H1 (cell line): ENCODE measurements at regions not wholly inside any gene's neighbourhood (a gene's known extent, or its start where the extent isn't known, plus 50 kb on each side); places are given as distances from the start of the nearest gene placed in this dataset.

ENCODE experiments used
- CTCF ChIA-PET: fragments of 300-600 bp; sonication (Branson Sonifier 250); formaldehyde crosslinking; loops from one replicate; lab custom pipeline; 2021; ENCODE audit not compliant: partially characterized antibody; lab: Charles Lee
- POLR2A ChIA-PET: fragments of 300-600 bp; sonication (Branson Sonifier 250); formaldehyde crosslinking; loops from one replicate; lab custom pipeline; 2021; ENCODE audit warnings: inconsistent platforms; ENCODE audit not compliant: partially characterized antibody; lab: Charles Lee
- DNase-seq, 2 experiments: peaks; one replicate each; pipeline versions ENCODE4 v3.0.0 to v3.0.0-alpha.2; 2010 to 2022; ENCODE audit warnings: low spot score in 2 of 2, low read depth in 1 of 2, mixed read lengths in 1 of 2
- FAIRE-seq: peaks from 2 replicates; lab custom pipeline; 2011; peaks lifted over from hg19 to GRCh38; lab: Jason Lieb, UNC
- H2AFZ ChIP-seq: 2 replicates; pipeline ENCODE4 v1.8.1; 2012; ENCODE audit warnings: low read length, inconsistent platforms
- H2AK5ac ChIP-seq: 2 replicates; pipeline ENCODE4 v1.6.1; 2013; ENCODE audit warnings: low read depth, low read length
- H2BK120ac ChIP-seq: replicated peaks from 2 replicates; pipeline ENCODE3; 2013; ENCODE audit warnings: low read depth, low read length, inconsistent platforms
- H2BK12ac ChIP-seq: 2 replicates; pipeline ENCODE4 v1.6.1; 2013; ENCODE audit warnings: low read depth, low read length
- H2BK15ac ChIP-seq: 2 replicates; pipeline ENCODE4 v1.6.1; 2013; ENCODE audit warnings: low read length
- H2BK20ac ChIP-seq: 2 replicates; pipeline ENCODE4 v1.6.1; 2013; ENCODE audit warnings: low read length
- H2BK5ac ChIP-seq: 2 replicates; pipeline ENCODE4 v1.6.1; 2013; ENCODE audit warnings: low read depth, low read length
- H3K14ac ChIP-seq: 2 replicates; pipeline ENCODE4 v1.6.1; 2013; ENCODE audit warnings: inconsistent platforms; ENCODE audit not compliant: insufficient read length
- H3K18ac ChIP-seq: 2 replicates; pipeline ENCODE4 v1.6.1; 2013; ENCODE audit warnings: low read length; ENCODE audit errors: extremely low read depth
- H3K23ac ChIP-seq: 2 replicates; pipeline ENCODE4 v1.6.1; 2013; ENCODE audit warnings: inconsistent platforms; ENCODE audit not compliant: insufficient read length
- H3K23me2 ChIP-seq: 2 replicates; pipeline ENCODE4 v1.6.1; 2013; ENCODE audit warnings: low read depth, low read length
- H3K27ac ChIP-seq: 2 replicates; pipeline ENCODE4 v1.6.1; 2011; ENCODE audit warnings: low read depth, low read length, inconsistent platforms
- H3K27me3 ChIP-seq, 4 experiments: replicated peaks in 1 of 4; 1 replicate in 1 of 4; 2 replicates in 3 of 4; pipeline versions ENCODE4 v1.6.1 to v1.8.1; 2011 to 2013; ENCODE audit warnings: low read length in 3 of 4, mild to moderate bottlenecking in 3 of 4, inconsistent platforms in 2 of 4, mixed read lengths in 2 of 4, moderate library complexity in 1 of 4; ENCODE audit not compliant: control insufficient read depth in 3 of 4, insufficient read depth in 3 of 4; ENCODE audit errors: extremely low read depth in 1 of 4
- H3K36me3 ChIP-seq, 4 experiments: 2 replicates each; pipeline versions ENCODE4 v1.6.1 to v1.8.1; 2011 to 2013; ENCODE audit warnings: mild to moderate bottlenecking in 4 of 4, low read length in 3 of 4, moderate library complexity in 2 of 4, control low read depth in 1 of 4, inconsistent platforms in 1 of 4; ENCODE audit not compliant: insufficient read depth in 4 of 4, control insufficient read depth in 2 of 4
- H3K4ac ChIP-seq: replicated peaks from 2 replicates; pipeline ENCODE3; 2013; ENCODE audit warnings: low read length, low read depth, mixed read lengths, inconsistent platforms; ENCODE audit not compliant: insufficient read length
- H3K4me1 ChIP-seq, 4 experiments: replicated peaks in 1 of 4; 1 replicate in 1 of 4; 2 replicates in 3 of 4; pipeline versions ENCODE4 v1.6.1 to v1.8.1; 2011 to 2013; ENCODE audit warnings: low read length in 3 of 4, inconsistent platforms in 2 of 4, mixed read lengths in 1 of 4; ENCODE audit not compliant: insufficient read depth in 4 of 4, control insufficient read depth in 3 of 4
- H3K4me2 ChIP-seq, 2 experiments: 2 replicates each; pipeline versions ENCODE4 v1.6.1 to v1.8.1; 2011 to 2013; ENCODE audit warnings: low read depth in 2 of 2, low read length in 2 of 2, control low read depth in 1 of 2, inconsistent platforms in 1 of 2, mild to moderate bottlenecking in 1 of 2; ENCODE audit not compliant: insufficient read depth in 1 of 2
- H3K4me3 ChIP-seq, 4 experiments: fragments of 200-600, 300-600 bp in 1 of 4; sonication (generic), shearing (Covaris generic), sonication (Bioruptor Twin) in 1 of 4; 2 replicates each; pipeline versions ENCODE4 v1.5.1 to v1.8.1; 2011 to 2016; ENCODE audit warnings: low read length in 4 of 4, low read depth in 3 of 4, control low read depth in 2 of 4, inconsistent platforms in 2 of 4, mild to moderate bottlenecking in 2 of 4, mixed read lengths in 1 of 4, moderate library complexity in 1 of 4; ENCODE audit not compliant: insufficient read depth in 2 of 4; ENCODE audit errors: extremely low read depth in 1 of 4
- H3K56ac ChIP-seq: replicated peaks from 2 replicates; pipeline ENCODE3; 2013; ENCODE audit warnings: low read depth, mild to moderate bottlenecking, mixed read lengths, low read length, inconsistent platforms; ENCODE audit not compliant: insufficient read length
- H3K79me1 ChIP-seq: 2 replicates; pipeline ENCODE4 v1.6.1; 2013; ENCODE audit warnings: low read depth, low read length, control low read depth
- H3K79me2 ChIP-seq, 2 experiments: 2 replicates each; pipeline versions ENCODE4 v1.6.1 to v1.8.1; 2012 to 2013; ENCODE audit warnings: low read length in 2 of 2, mild to moderate bottlenecking in 2 of 2, inconsistent platforms in 1 of 2; ENCODE audit not compliant: insufficient read depth in 2 of 2, control insufficient read depth in 1 of 2
- H3K9ac ChIP-seq, 4 experiments: replicated peaks in 1 of 4; 1 replicate in 1 of 4; 2 replicates in 3 of 4; pipeline versions ENCODE4 v1.6.1 to v1.8.1; 2011 to 2013; ENCODE audit warnings: low read depth in 3 of 4, low read length in 3 of 4, control low read depth in 2 of 4, mild to moderate bottlenecking in 2 of 4, moderate library complexity in 2 of 4, inconsistent platforms in 1 of 4; ENCODE audit errors: extremely low read depth in 1 of 4
- H3K9me3 ChIP-seq, 2 experiments: 2 replicates each; pipeline versions ENCODE4 v1.6.1 to v1.8.1; 2012 to 2013; ENCODE audit warnings: mild to moderate bottlenecking in 2 of 2, moderate library complexity in 2 of 2, control low read depth in 1 of 2, inconsistent platforms in 1 of 2, low read depth in 1 of 2, low read length in 1 of 2, mixed read lengths in 1 of 2; ENCODE audit not compliant: insufficient read depth in 2 of 2
- H4K20me1 ChIP-seq, 2 experiments: replicated peaks in 1 of 2; 2 replicates each; pipeline versions ENCODE3 to v1.8.1; 2011 to 2013; ENCODE audit warnings: inconsistent platforms in 2 of 2, low read length in 2 of 2, mild to moderate bottlenecking in 1 of 2; ENCODE audit not compliant: insufficient read depth in 2 of 2, control insufficient read depth in 1 of 2
- H4K5ac ChIP-seq: 2 replicates; pipeline ENCODE4 v1.6.1; 2013; ENCODE audit warnings: low read length, low read depth, mixed read lengths, inconsistent platforms; ENCODE audit not compliant: insufficient read length
- H4K8ac ChIP-seq: 2 replicates; pipeline ENCODE4 v1.8.0; 2013; ENCODE audit warnings: mild to moderate bottlenecking, moderate library complexity, low read length, inconsistent platforms; ENCODE audit not compliant: insufficient read depth; ENCODE audit errors: extremely low read depth
- H4K91ac ChIP-seq: replicated peaks from 2 replicates; pipeline ENCODE3; 2013; ENCODE audit warnings: low read length, mixed read lengths, inconsistent platforms; ENCODE audit not compliant: insufficient read length
- BRCA1 ChIP-seq: IDR thresholded peaks from 2 replicates; pipeline ENCODE4 v1.6.1; 2012; ENCODE audit warnings: low read depth, low read length, improper control_type of control experiment
- CBX5 ChIP-seq: fragments of 300-800, 300-1000 bp; sonication (generic); IDR thresholded peaks from 2 replicates; pipeline ENCODE4 v1.7.1; 2016; ENCODE audit warnings: antibody characterized with exemption, low read length, low read depth
- EZH2 ChIP-seq: fragments of 200-600 bp; sonication (generic); IDR thresholded peaks from 2 replicates; pipeline ENCODE4 v1.7.1; 2012; ENCODE audit warnings: low read depth, mild to moderate bottlenecking, moderate library complexity, low read length, inconsistent platforms; ENCODE audit not compliant: severe bottlenecking
- MAFK ChIP-seq: IDR thresholded peaks from 2 replicates; pipeline ENCODE4 v1.6.1; 2012; ENCODE audit warnings: low read depth, mild to moderate bottlenecking, improper control_type of control experiment, low read length
- MAX ChIP-seq: IDR thresholded peaks from 2 replicates; pipeline ENCODE4 v1.6.1; 2012; ENCODE audit warnings: inconsistent platforms
- NRF1 ChIP-seq: IDR thresholded peaks from 2 replicates; pipeline ENCODE4 v1.6.1; 2011; ENCODE audit warnings: mild to moderate bottlenecking, low read depth, low read length, improper control_type of control experiment
- RNF2 ChIP-seq: fragments of 200-900, 300-1000 bp; sonication (generic); IDR thresholded peaks from 2 replicates; pipeline ENCODE4 v1.7.1; 2016; ENCODE audit warnings: borderline replicate concordance, low read depth, mild to moderate bottlenecking, antibody characterized with exemption, low read length; ENCODE audit not compliant: poor library complexity, severe bottlenecking; ENCODE audit errors: missing control alignments
- SP1 ChIP-seq: IDR thresholded peaks from 2 replicates; pipeline ENCODE4 v1.6.1; 2011; ENCODE audit warnings: low read depth, low read length
- SP4 ChIP-seq: IDR thresholded peaks from 2 replicates; pipeline ENCODE4 v1.6.1; 2012; ENCODE audit warnings: low read length, inconsistent platforms
- TEAD4 ChIP-seq: IDR thresholded peaks from 2 replicates; pipeline ENCODE4 v1.6.1; 2012; ENCODE audit warnings: low read depth, low read length, inconsistent platforms, mixed read lengths
- USF2 ChIP-seq: IDR thresholded peaks from 2 replicates; pipeline ENCODE4 v1.6.1; 2011; ENCODE audit warnings: low read length, improper control_type of control experiment
- WGBS, 2 experiments: shearing (Covaris generic) in 1 of 2; methylation state at CpG; one replicate each; pipeline versions ENCODE4 v1.1.6 to v1.1.7; 2013 to 2015; ENCODE audit warnings: low lambda C conversion rate in 2 of 2, mixed read lengths in 2 of 2, inconsistent platforms in 1 of 2, low coverage in 1 of 2, missing lambda C conversion rate in 1 of 2; ENCODE audit not compliant: insufficient replicate concordance in 2 of 2, insufficient coverage in 1 of 2, insufficient read length in 1 of 2; ENCODE audit errors: extremely low coverage in 1 of 2, missing lambda C conversion rate in 1 of 2; 5-methylcytosine and 5-hydroxymethylcytosine counted together
- TF ChIP-seq, protein P1 (sequence below): IDR thresholded peaks from 2 replicates; pipeline ENCODE4 v1.6.1; 2011; ENCODE audit warnings: low read depth, mild to moderate bottlenecking, low read length; ENCODE audit not compliant: insufficient read depth

DNA sequence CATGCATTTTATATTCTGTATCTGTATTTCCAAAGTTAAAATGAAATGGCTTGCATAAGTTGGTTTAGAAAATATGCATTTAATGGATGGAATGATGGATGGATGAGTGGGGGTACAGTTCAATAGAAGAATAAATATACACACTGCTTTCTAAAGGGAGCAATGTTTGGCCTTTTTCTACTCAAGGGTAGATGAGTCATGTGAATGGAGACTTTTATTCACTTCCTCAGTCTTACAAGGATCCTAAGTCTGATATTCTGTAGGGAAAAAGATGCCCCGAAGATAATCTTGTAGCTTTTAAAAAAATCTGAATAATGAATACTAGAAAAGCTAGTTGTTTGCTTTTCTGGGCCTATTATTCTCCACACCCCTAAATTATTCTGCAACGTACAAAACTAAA is 2112.1 kb downstream of the MAT2B start:
- ChIA-PET POLR2A (no interaction called here), CTCF (interaction anchor here (0.5 to 1.5 kb wide), 6 partner anchors 8 to 1879 kb away, joined by 3 to 7 read pairs (median 3); no protein-coding TSS in a partner anchor)
- H4K20me1 ChIP-seq, result no peaks in the 10 kb centered on the region

More for the DNA sequence above, 2112.1 kb downstream of the MAT2B start:
- Histone ChIP-seq H2BK5ac (no peak overlapping the region), H3K79me1 (no peaks in the 10 kb centered on the region), H3K9ac (no peak overlapping the region), H4K8ac (no peak overlapping the region), H2BK15ac (no peak overlapping the region), H4K91ac (no peak overlapping the region), H2BK20ac (no peak overlapping the region), H2BK12ac (no peak overlapping the region), H3K23me2 (no peaks in the 10 kb centered on the region; the same call in 1 of the 2 replicates), H3K27me3 (no peaks in the 10 kb centered on the region), H2AK5ac (no peak overlapping the region), H4K5ac (no peak overlapping the region), H3K9me3 (peaks cover 0 to 3% of the 10 kb centered on the region in 2 experiments; a peak in 1 of 4 replicates), H3K14ac (no peak overlapping the region), H3K56ac (no peak overlapping the region), H3K4me3 (peak overlapping the region in 1 of 4 experiments; percentile 4; a peak in 1 of 8 replicates), H3K79me2 (no peaks in the 10 kb centered on the region), H3K4ac (no peak overlapping the region), H2BK120ac (no peak overlapping the region), H3K18ac (no peak overlapping the region), H3K23ac (no peak overlapping the region), H3K27ac (no peak overlapping the region), H3K4me2 (no peak overlapping the region), H3K36me3 (no peaks in the 10 kb centered on the region), H2AFZ (no peak overlapping the region)
- WGBS, 2 experiments, result 98% methylated on average over 2 of the region's 2 CpGs; no CpG with 5 or more reads in 1 of the 2 experiments
- no peak for DNase-seq
- no peak for FAIRE-seq
- no peak for TF ChIP-seq CBX5
- no peak for TF ChIP-seq BRCA1
- TF ChIP-seq SP1, result no peak
- TF ChIP-seq TEAD4, result no peak
- no peak for TF ChIP-seq MAFK
- TF ChIP-seq MAX, result no peak
- TF ChIP-seq EZH2, result no peak
- no peak for TF ChIP-seq USF2
- TF ChIP-seq RNF2, result no peak
- TF ChIP-seq, protein P1, sequence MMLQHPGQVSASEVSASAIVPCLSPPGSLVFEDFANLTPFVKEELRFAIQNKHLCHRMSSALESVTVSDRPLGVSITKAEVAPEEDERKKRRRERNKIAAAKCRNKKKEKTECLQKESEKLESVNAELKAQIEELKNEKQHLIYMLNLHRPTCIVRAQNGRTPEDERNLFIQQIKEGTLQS, result no peak
- no peak for TF ChIP-seq SP4
- no peak for TF ChIP-seq NRF1
- TF ChIP-seq, all 59 proteins: peak for 0
- H3K4me1 ChIP-seq, result peaks cover 0 to 5% (median 2%) of the 10 kb centered on the region in 4 experiments; a peak in 2 of 7 replicates
